ENCODE measurements at regions not wholly inside any gene's neighbourhood (a gene's known extent, or its start where the extent isn't known, plus 50 kb on each side); places are given as distances from the start of the nearest gene placed in this dataset.

- no peak for TF ChIP-seq CTCF (IDR thresholded peaks at IDR 0.05)
- no peak overlapping the region for H3K27ac Mint-ChIP-seq
- POLR2A ChIA-PET = no interaction called here
Measured at GRCh38 chr1:239786464-239786863, 305.2 kb upstream of the FMN2 start.

GRCh38 chr1:239792157-239792556 is 299.5 kb upstream of the FMN2 start:
- Histone ChIP-seq H3K4me1 (ENCODE audit: insufficient read depth, low read length) (no peaks in the 10 kb centered on the region), H3K36me3 (ENCODE audit: insufficient read depth, low read length) (no peaks in the 10 kb centered on the region), H3K27me3 (ENCODE audit: control insufficient read depth in 1 of 2, insufficient read depth in 2 of 2, low read length in 2 of 2) (no peaks in the 10 kb centered on the region), H3K9me3 (ENCODE audit: control insufficient read depth in 1 of 2, insufficient read depth in 1 of 2, low read length in 2 of 2) (no peaks in the 10 kb centered on the region), H3K4me3 (ENCODE audit: low read length) (no peak overlapping the region), H3K27ac (ENCODE audit: low read depth in 1 of 2, low read length in 2 of 2) (no peak overlapping the region)
- H3K9me3 Mint-ChIP-seq = no peaks in the 10 kb centered on the region
- no peaks in the 10 kb centered on the region for H3K27me3 Mint-ChIP-seq
- no peak for TF ChIP-seq CTCF (IDR thresholded peaks at IDR 0.05)
- DNase-seq (no peak), ATAC-seq (ENCODE audit: poor library complexity) (no peak)
- CTCF ChIA-PET = no interaction called here
- H3K36me3 Mint-ChIP-seq (ENCODE audit: low read depth) = no peaks in the 10 kb centered on the region
- intact Hi-C loops (cut with DNase I, micrococcal nuclease) = no loop called here
- peaks cover 9% of the 10 kb centered on the region for H3K4me1 Mint-ChIP-seq (ENCODE audit: low read depth)
- POLR2A ChIA-PET = no interaction called here
- H3K4me3 Mint-ChIP-seq = no peak overlapping the region
- no peak overlapping the region for H3K27ac Mint-ChIP-seq

More at GRCh38 chr1:239786464-239786863, 305.2 kb upstream of the FMN2 start:
- Mint-ChIP-seq H3K4me3 (no peak overlapping the region), H3K36me3 (ENCODE audit: low read depth) (no peaks in the 10 kb centered on the region), H3K9me3 (peaks cover under 1% of the 10 kb centered on the region), H3K4me1 (ENCODE audit: low read depth) (no peaks in the 10 kb centered on the region), H3K27me3 (no peaks in the 10 kb centered on the region)
- intact Hi-C loops (cut with DNase I, micrococcal nuclease) = no loop called here
- H3K4me1 ChIP-seq (ENCODE audit: insufficient read depth, low read length) = no peaks in the 10 kb centered on the region
- H3K9me3 ChIP-seq (ENCODE audit: control insufficient read depth in 1 of 2, insufficient read depth in 1 of 2, low read length in 2 of 2) = no peaks in the 10 kb centered on the region
- DNase-seq (no peak), ATAC-seq (ENCODE audit: poor library complexity) (no peak)
- CTCF ChIA-PET = no interaction called here
- no peaks in the 10 kb centered on the region for H3K36me3 ChIP-seq (ENCODE audit: insufficient read depth, low read length)
- H3K27ac ChIP-seq (ENCODE audit: low read depth in 1 of 2, low read length in 2 of 2) = no peak overlapping the region
- H3K27me3 ChIP-seq (ENCODE audit: control insufficient read depth in 1 of 2, insufficient read depth in 2 of 2, low read length in 2 of 2) = no peaks in the 10 kb centered on the region
- H3K4me3 ChIP-seq (ENCODE audit: low read length) = no peak overlapping the region

GRCh38 chr1:239795304-239795703 is 296.4 kb upstream of the FMN2 start:
- Mint-ChIP-seq H3K36me3 (ENCODE audit: low read depth) (no peaks in the 10 kb centered on the region), H3K9me3 (no peaks in the 10 kb centered on the region), H3K27ac (no peak overlapping the region), H3K27me3 (no peaks in the 10 kb centered on the region), H3K4me3 (no peak overlapping the region), H3K4me1 (ENCODE audit: low read depth) (peaks cover 9% of the 10 kb centered on the region)
- DNase-seq (no peak), ATAC-seq (ENCODE audit: poor library complexity) (no peak)
- H3K36me3 ChIP-seq (ENCODE audit: insufficient read depth, low read length) = no peaks in the 10 kb centered on the region
- H3K9me3 ChIP-seq (ENCODE audit: control insufficient read depth in 1 of 2, insufficient read depth in 1 of 2, low read length in 2 of 2) = no peaks in the 10 kb centered on the region
- ChIA-PET CTCF (no interaction called here), POLR2A (interaction anchor here (0.6 kb wide), 1 partner anchor 18 kb away, joined by 3 read pairs; no protein-coding TSS in a partner anchor)
- no peaks in the 10 kb centered on the region for H3K27me3 ChIP-seq (ENCODE audit: control insufficient read depth in 1 of 2, insufficient read depth in 2 of 2, low read length in 2 of 2)
- H3K4me3 ChIP-seq (ENCODE audit: low read length) = no peak overlapping the region
- TF ChIP-seq CTCF (IDR thresholded peaks at IDR 0.05) = no peak
- no peak overlapping the region for H3K27ac ChIP-seq (ENCODE audit: low read depth in 1 of 2, low read length in 2 of 2)
- intact Hi-C loops (cut with DNase I, micrococcal nuclease) = no loop called here
- no peaks in the 10 kb centered on the region for H3K4me1 ChIP-seq (ENCODE audit: insufficient read depth, low read length)

Data from CD4-positive, alpha-beta T cell (primary cell).